KBM-7 (cell line): ENCODE measurements at regions not wholly inside any gene's neighbourhood (a gene's known extent, or its start where the extent isn't known, plus 50 kb on each side); places are given as distances from the start of the nearest gene placed in this dataset.
"Not testable (repeated sequence)": the region's sequence is repeated elsewhere in the genome, so short reads cannot be mapped to it uniquely, and the experiment has no call there.

Experiments
- DNase-seq: peaks from one replicate; pipeline ENCODE4 v3.0.0-alpha.2; 2015
- in situ Hi-C: fragments of 300-500 bp; cut with MboI; formaldehyde crosslinking; loops from 2 replicates; pipeline ENCODE4 v1.14.3; 2020; ENCODE audit warnings: low sequenced_read_pairs, low pct_unique_long_range_greater_than_20kb, mixed read lengths

- no peak for DNase-seq
- in situ Hi-C loops = no loop called here
These were observed 71.5 kb upstream of the DCD start for GRCh38 chr12:54719691-54720090.

GRCh38 chr12:54716261-54716660 is 68.1 kb upstream of the DCD start:
- in situ Hi-C loops = no loop called here
- no peak for DNase-seq

DNA sequence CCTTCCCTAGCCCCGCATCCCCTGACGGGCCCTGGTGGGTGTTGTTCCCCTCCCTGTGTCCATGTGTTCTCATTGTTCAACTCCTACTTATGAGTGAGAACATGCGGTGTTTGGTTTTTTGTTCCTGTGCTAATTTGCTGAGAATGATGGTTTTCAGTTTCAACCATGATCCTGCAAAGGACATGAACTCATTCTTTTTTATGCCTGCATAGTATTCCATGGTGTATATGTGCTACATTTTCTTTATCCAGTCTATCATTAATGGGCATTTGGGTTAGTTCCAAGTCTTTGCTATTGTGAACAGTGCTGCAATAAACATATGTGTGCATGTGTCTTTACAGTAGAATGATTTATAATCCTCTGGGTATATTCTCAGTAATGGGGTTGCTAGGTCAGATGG is 65.7 kb upstream of the DCD start:
- DNase-seq, in situ Hi-C loops: not testable (repeated sequence)

DNA sequence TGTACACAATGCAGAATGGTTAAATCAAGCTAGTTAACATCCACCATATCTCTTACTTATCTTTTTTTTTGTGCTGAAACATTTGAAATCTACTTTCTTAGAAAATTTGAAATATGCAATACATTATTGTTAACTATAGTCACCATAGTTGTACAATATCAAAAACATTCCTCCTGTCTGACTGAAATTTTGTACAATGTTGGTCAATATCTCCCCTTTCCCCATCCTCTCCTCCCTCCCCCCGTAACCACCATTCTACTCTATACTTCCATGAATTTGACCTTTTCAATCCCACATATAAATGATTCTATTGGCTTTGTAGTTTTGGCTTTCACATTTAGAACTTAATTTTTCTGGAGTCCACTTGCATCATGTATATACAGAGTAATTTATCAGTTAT is 63.5 kb upstream of the DCD start:
- in situ Hi-C loops = no loop called here
- no peak for DNase-seq

DNA sequence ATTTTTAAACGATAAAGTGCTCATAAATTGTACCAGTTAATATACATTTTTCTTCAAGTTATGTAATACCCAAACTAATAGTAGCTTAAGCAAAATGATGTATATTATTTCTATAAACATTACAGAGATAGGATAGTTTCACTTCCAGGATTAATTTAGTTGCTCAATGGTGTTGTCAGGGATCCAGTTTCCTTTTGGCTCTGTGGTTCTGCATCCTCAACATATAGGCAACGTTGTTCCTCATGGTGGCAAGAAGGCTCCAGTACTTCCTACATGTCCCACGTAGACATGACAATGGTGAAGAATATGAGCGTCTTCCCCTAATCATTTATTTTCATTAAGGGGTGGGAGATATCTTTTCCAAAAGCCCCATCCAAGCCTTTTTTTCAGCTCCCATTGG is 60.7 kb upstream of the DCD start:
- no peak for DNase-seq
- in situ Hi-C loops = no loop called here

- peak; percentile 30 for DNase-seq
- in situ Hi-C loops = no loop called here
These were observed 56.0 kb upstream of the DCD start for GRCh38 chr12:54704202-54704601.

DNA sequence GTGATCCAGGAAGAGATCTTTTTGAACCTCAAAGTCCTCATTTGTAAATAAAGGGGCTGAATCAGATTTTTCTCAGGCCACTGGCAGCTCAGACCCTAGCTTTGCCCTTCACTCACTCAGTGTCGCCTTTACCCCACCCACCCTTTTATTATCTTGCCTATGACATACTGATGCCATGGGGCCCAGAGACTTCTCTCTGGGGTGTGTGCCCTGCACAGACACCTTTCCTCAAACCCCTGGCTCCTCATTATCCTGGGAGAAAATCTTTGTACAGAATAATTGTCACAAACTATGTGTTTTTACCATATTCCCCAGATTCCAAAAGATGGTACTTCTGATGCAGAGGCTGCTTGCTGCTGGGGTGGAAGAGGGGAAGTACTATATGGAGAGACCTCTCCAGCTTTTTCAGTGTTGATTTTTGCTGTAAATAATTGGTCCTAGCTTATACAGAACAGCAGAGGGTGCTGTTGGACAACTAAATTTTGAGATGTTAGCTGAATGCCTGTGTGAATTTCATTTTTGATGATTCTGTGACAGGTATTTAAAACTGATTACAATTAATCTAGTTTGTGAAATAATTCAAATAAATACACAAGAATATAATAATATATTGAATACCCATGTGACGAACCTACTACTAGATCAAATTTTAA is 53.9 kb upstream of the DCD start:
- in situ Hi-C loops = no loop called here
- DNase-seq = peak; percentile 69

DNA sequence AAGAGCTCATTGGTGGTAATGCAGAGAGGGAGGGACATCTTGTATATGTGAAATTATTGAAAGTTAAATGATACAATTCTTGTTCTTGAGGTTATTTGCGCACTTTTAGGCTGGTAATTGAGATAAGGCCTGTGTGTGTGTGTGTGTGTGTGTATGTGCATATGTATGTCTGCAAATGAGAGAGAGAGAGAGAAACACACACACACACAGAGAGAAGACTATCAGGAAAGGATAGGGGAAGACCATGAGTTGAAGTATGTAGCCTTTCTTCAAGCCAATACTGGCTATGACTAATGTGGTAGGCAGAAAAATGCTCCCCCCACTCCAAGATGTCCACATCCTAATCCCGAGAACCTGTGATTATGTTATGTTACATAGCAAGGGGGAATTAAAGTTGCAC is 52.7 kb upstream of the DCD start:
- DNase-seq = no peak
- in situ Hi-C loops = no loop called here

- DNase-seq = no peak
- in situ Hi-C loops = no loop called here
These were observed 52.1 kb upstream of the DCD start for GRCh38 chr12:54700301-54700700.
